ENCODE measurements at regions not wholly inside any gene's neighbourhood (a gene's known extent, or its start where the extent isn't known, plus 50 kb on each side); places are given as distances from the start of the nearest gene placed in this dataset.

GRCh38 chr9:13552606-13553215 is 273.2 kb upstream of the MPDZ start:
- no peak for DNase-seq (ENCODE audit: low spot score)

- DNase-seq (ENCODE audit: low spot score) = no peak
Measured at GRCh38 chr9:13550519-13550918, 271.0 kb upstream of the MPDZ start.

DNA sequence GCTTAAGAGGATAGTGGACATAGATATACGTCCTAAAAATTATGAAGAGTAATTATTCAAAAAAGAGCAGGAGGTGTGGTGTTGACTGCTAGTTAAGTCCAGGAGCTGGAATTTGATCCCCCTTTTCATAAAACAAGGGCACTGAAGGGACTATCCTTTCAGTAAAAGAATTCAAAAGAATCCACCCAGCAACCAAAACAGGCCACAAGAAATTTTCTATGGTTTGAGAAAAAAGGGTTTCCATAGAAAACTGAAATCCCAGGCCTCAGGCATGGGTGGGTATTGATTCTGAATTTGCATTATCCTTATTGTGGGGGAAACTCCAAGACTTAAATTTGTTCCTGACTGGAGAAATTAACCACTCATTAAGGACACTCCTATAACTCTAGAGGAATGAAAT is 269.0 kb upstream of the MPDZ start:
- DNase-seq (ENCODE audit: low spot score) = no peak

GRCh38 chr9:13535141-13535540 is 255.6 kb upstream of the MPDZ start:
- no peak for DNase-seq (ENCODE audit: low spot score)

DNA sequence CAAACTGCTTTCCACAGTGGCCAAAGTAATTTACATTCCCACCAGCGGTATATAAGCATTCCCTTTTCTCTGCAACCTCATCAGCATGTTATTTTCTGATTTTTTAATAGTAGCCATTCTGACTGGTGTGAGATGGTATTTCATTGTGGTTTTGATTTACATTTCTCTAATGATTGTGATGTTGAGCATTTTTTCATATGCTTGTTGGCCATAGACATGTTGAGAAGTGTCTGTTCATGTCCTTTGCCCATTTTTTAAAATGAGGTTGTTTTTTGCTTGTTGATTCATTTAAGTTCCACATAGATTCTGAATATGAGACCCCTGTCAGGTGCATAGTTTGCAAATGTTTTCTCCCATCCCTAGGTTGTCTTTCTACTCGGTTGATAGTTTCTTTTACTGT is 254.5 kb upstream of the MPDZ start:
- DNase-seq (ENCODE audit: low spot score) = no peak

DNA sequence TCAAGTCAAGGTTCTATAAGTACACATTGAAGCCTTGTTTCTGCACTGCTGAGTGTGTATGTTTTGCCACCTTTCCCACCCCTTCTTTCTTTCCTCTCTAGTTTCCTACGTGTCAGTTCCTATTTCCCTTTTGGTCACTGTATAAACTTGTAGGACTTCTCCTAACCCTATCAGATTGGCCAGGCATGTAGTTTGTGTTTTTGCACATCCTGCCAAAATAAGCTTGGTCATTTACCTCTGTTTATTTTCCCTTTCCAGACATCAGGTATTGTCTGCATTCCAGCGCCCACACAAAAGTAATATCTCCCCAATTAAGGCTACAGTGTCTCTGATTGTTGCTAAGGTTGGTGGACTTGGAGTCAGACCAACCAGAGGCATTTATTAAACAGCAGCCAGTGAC is 252.9 kb upstream of the MPDZ start:
- DNase-seq (ENCODE audit: low spot score) = no peak

GRCh38 chr9:13529321-13530104 is 250.0 kb upstream of the MPDZ start:
- DNase-seq (ENCODE audit: low spot score) = no peak

GRCh38 chr9:13524245-13524644 is 244.8 kb upstream of the MPDZ start:
- no peak for DNase-seq (ENCODE audit: low spot score)

DNA sequence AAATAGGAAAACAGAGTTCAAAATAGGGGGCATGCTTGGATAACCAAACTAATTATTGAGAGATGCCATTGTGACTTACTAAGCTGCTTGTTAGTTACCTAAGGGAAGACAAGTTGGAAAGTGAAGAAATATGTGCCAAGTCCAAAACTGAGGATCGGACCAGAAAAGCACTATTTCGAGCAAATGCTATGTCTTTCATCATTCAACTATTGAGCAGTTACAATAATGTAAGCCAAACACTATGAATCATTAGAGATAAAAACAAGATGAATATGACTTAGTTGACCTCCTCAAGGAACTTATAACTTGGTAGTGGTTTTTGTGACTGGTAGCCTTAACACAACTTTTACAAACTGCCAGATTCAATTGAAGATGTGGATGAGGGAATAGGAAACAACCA is 240.6 kb upstream of the MPDZ start:
- no peak for DNase-seq (ENCODE audit: low spot score)

DNA sequence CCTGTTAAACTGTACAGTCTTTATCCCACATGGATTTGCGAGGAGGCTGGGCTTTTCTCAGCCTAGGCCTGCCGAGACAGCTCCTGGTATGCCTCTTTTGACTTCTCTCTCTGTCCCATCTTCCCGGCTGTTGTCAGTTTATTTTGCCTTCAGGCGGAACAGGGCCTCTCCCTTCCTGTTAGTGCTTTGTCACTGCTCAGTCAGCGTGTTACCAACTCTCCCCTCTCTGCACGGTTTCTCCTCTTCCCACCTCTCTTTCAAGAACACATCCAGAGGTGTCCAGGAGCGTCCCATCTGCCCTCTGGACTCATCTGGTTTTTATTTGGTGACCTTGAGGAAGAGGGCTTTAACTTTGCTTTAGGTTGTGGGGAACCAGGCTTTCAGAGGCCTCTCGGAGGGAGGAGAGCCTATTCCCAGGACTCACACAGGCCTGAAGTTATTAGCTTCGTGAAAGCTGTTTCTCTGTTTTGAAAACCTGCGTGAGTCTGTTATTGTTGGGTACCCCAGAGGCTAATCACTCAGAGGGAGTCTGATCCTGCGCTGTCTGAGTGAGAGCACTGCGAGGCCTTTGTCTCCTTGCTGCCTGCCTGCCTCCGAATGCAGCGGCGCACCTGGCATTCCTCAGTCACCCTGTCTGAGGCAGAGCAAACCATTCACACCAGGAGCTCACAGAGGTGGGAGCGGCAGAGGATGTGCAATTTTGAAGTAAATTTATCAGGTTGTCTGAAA is 234.4 kb upstream of the MPDZ start:
- no peak for DNase-seq (ENCODE audit: low spot score)

DNA sequence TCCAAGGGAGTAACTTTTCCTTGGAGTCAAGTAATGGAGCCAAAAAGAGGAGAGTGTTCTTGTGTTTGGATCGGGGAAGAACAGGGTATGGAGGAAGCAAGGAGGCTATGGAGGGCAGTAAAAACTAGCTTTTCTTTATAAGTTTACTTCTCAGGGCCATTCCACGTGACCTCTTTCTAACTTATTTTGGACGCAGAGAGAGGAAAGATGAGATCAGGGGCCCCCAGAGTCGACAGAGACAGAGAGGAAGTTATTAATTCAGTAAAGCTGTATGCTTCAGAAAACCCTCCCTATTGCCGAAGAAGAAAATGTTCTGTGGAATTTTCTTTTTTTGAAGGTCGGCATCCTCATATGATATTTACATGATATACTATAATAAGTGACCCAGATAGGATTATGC is 233.8 kb upstream of the MPDZ start:
- no peak for DNase-seq (ENCODE audit: low spot score)

DNA sequence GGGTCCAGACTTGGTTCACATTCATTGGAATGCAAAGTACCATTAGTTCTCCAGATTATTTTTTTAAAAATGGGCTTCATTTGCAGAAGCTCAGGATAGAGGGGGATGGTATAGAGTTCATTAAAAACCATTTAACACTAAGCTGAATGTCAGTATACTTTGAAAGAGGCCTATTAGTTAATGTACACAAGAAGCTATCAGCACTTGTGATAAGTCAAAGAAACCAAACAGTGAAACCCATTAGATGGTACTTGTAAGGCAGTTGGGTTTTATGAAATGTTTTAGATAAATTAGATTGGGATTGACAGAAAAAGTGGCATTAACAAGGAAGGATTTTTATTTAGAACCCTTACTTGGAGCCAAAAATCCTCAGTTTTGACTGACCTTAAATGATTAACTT is 229.2 kb upstream of the MPDZ start:
- no peak for DNase-seq (ENCODE audit: low spot score)

GRCh38 chr9:13508086-13508485 is 228.6 kb upstream of the MPDZ start:
- DNase-seq (ENCODE audit: low spot score) = no peak

- DNase-seq (ENCODE audit: low spot score) = no peak
Measured at GRCh38 chr9:13505797-13506196, 226.3 kb upstream of the MPDZ start.

DNA sequence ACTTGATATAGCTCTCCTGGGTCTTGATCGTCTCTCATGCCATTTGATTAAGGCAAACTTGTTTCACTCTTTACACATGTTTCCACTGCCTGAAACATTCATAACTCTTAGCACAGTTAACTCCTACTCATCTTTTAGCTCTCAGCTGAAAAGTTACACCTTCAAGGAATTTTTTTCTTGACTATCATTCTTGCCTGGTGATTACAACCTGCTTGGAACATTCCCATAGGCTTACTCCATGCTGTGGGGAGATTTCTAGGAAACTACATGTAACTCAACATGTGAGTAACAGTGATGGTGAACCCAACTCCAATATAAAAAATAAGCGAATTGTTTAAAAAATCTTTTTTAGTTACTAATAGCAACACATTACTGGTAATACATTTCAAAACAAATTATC is 224.1 kb upstream of the MPDZ start:
- no peak for DNase-seq (ENCODE audit: low spot score)

- no peak for DNase-seq (ENCODE audit: low spot score)
Measured at GRCh38 chr9:13502484-13502883, 223.0 kb upstream of the MPDZ start.

DNA sequence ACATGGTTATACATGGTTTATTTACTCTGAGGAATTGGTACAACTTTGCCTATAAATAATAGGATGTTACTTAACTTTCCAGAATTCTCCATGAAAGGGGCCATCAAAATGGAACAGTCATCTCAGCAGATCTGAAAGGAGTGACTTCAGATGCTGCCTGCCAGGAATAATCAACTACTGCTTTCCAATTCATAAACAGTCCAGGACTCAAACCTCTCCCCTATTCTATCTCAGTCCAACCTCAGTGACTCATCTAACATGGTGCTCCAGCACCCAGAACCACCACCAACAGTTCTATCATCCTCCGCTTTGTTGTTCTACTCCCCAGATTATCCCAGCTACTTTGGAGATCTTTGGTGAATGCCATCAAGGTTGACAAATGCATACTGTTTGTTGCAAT is 221.5 kb upstream of the MPDZ start:
- no peak for DNase-seq (ENCODE audit: low spot score)

- DNase-seq (ENCODE audit: low spot score) = no peak
Measured at GRCh38 chr9:13500034-13500433, 220.5 kb upstream of the MPDZ start.

GRCh38 chr9:13493697-13494096 is 214.2 kb upstream of the MPDZ start:
- no peak for DNase-seq (ENCODE audit: low spot score)

GRCh38 chr9:13491493-13492424 is 212.3 kb upstream of the MPDZ start:
- no peak for DNase-seq (ENCODE audit: low spot score)

DNA sequence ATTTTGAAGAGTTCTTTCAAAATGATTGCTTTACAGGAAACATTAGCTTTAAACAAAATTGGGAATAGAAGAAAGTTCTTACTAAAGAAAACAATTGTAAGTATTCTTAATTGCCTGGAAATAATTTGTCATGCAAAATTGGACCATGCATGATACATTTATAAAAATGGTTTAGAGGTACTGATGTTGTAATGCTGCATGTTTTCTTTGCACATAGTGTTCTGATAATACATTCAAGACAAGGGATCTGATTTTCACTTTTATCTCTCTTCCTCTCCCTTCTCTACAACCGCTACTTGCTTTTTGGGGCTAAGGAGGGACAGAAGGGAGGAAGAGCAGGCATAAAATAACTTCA is 211.6 kb upstream of the MPDZ start:
- no peak for DNase-seq (ENCODE audit: low spot score)

GRCh38 chr9:13487936-13488335 is 208.4 kb upstream of the MPDZ start:
- DNase-seq (ENCODE audit: low spot score) = no peak
